Mesothelial cell of epicardium (in vitro differentiated cells): ENCODE measurements at regions not wholly inside any gene's neighbourhood (a gene's known extent, or its start where the extent isn't known, plus 50 kb on each side); places are given as distances from the start of the nearest gene placed in this dataset.

Experiments
- DNase-seq, 2 experiments: peaks; one replicate each; pipeline ENCODE4 v3.0.0; 2021; ENCODE audit warnings: low spot score in 2 of 2; ENCODE audit not compliant: unreplicated experiment in 2 of 2
- H3K27ac Mint-ChIP-seq: 2 replicates; pipeline ENCODE4 v1.8.0; 2021; ENCODE audit warnings: mixed read lengths
- H3K27me3 Mint-ChIP-seq: 2 replicates; pipeline ENCODE4 v1.8.0; 2021; ENCODE audit warnings: low read depth, mixed read lengths
- H3K36me3 Mint-ChIP-seq: 2 replicates; pipeline ENCODE4 v1.8.0; 2021; ENCODE audit warnings: mixed read lengths
- H3K4me1 Mint-ChIP-seq: 2 replicates; pipeline ENCODE4 v1.8.0; 2021; ENCODE audit warnings: mixed read lengths
- H3K4me3 Mint-ChIP-seq: 2 replicates; pipeline ENCODE4 v1.8.0; 2021; ENCODE audit warnings: mild to moderate bottlenecking, moderate library complexity, mixed read lengths
- H3K9me3 Mint-ChIP-seq: 2 replicates; pipeline ENCODE4 v1.8.0; 2021; ENCODE audit warnings: mixed read lengths
- CTCF ChIP-seq: fragments of 200-600 bp; sonication (generic); IDR thresholded peaks from one replicate; pipeline ENCODE4 v1.5.0; 2021; ENCODE audit warnings: antibody characterized with exemption; ENCODE audit not compliant: unreplicated experiment

DNA sequence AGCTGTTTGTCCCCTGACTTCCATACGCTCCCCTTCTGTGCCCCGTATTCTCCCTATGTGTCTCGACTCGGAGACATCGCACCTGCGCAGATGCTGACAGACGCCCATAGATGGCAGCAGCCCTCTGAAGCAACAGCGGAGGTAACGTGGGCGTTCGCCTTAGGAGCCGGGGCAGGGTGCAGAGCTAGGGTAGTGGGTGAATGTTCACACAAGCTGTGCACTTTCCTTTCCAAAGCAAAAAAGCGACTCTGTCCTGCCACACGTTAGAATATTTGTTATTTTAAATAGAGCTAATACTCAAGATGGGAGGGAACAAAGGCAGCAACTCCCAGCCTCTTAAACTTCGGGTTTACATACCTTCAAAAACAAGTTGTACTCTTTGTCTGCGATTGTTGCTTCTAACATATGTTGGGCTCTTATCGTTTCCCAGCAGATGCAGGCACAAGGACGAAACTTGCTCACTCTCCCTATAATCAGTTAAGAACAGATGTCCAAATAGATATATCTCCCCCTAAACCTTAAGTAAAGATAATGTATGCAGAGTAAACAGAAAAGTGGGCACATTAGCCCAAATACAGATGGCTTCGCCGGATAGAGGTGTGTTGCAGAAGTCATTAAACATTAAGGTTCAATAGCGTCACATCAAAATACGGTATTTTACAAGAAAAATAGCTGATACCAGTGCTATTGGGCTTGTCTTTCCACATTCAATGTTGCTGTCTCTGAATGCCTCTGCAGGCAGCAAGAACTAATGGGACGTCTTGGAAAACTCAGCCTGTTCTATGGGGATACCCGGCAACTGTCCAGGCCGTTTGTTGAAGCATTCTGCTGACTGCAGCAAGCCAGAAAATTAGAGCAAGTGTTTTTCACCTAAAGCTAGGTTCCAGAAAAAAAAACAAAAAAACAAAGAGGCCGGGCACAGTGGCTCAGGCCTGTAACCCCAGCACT lies 340.3 kb upstream of the PRKCQ start:
- Mint-ChIP-seq H3K4me3 (peak overlapping the region; percentile 11), H3K9me3 (no peaks in the 10 kb centered on the region), H3K27me3 (peaks cover 48% of the 10 kb centered on the region), H3K36me3 (no peaks in the 10 kb centered on the region), H3K4me1 (no peaks in the 10 kb centered on the region), H3K27ac (no peak overlapping the region)
- DNase-seq = peak in 1 of 2 experiments; percentile 48
- no peak for TF ChIP-seq CTCF

GRCh38 chr10:6919077-6919476 lies 339.0 kb upstream of the PRKCQ start:
- no peak for TF ChIP-seq CTCF
- peaks cover 39% of the 10 kb centered on the region for H3K27me3 Mint-ChIP-seq
- no peak for DNase-seq
- H3K4me3 Mint-ChIP-seq = no peak overlapping the region
- no peaks in the 10 kb centered on the region for H3K9me3 Mint-ChIP-seq
- no peaks in the 10 kb centered on the region for H3K4me1 Mint-ChIP-seq
- no peaks in the 10 kb centered on the region for H3K36me3 Mint-ChIP-seq
- H3K27ac Mint-ChIP-seq = no peak overlapping the region

- Mint-ChIP-seq H3K27ac (no peak overlapping the region), H3K27me3 (peaks cover 39% of the 10 kb centered on the region), H3K9me3 (no peaks in the 10 kb centered on the region), H3K4me3 (no peak overlapping the region), H3K4me1 (no peaks in the 10 kb centered on the region), H3K36me3 (no peaks in the 10 kb centered on the region)
- DNase-seq = no peak
- no peak for TF ChIP-seq CTCF
Measured at GRCh38 chr10:6918305-6918704, 338.2 kb upstream of the PRKCQ start.

GRCh38 chr10:6917125-6917524 lies 337.0 kb upstream of the PRKCQ start:
- Mint-ChIP-seq H3K27me3 (peaks cover 37% of the 10 kb centered on the region), H3K9me3 (no peaks in the 10 kb centered on the region)
- no peak for DNase-seq

GRCh38 chr10:6916601-6917000 lies 336.5 kb upstream of the PRKCQ start:
- no peak for TF ChIP-seq CTCF
- no peak overlapping the region for H3K4me3 Mint-ChIP-seq
- no peaks in the 10 kb centered on the region for H3K4me1 Mint-ChIP-seq
- no peaks in the 10 kb centered on the region for H3K36me3 Mint-ChIP-seq
- H3K27ac Mint-ChIP-seq = no peak overlapping the region
- no peaks in the 10 kb centered on the region for H3K9me3 Mint-ChIP-seq
- DNase-seq = no peak
- H3K27me3 Mint-ChIP-seq = peaks cover 33% of the 10 kb centered on the region

More at GRCh38 chr10:6917125-6917524, 337.0 kb upstream of the PRKCQ start:
- Mint-ChIP-seq H3K4me3 (no peak overlapping the region), H3K27ac (no peak overlapping the region), H3K36me3 (no peaks in the 10 kb centered on the region), H3K4me1 (no peaks in the 10 kb centered on the region)
- no peak for TF ChIP-seq CTCF
